Ishikawa (cell line): ENCODE measurements at regions not wholly inside any gene's neighbourhood (a gene's known extent, or its start where the extent isn't known, plus 50 kb on each side); places are given as distances from the start of the nearest gene placed in this dataset.

Source experiments
- EGR1 ChIP-seq: IDR thresholded peaks from 2 replicates; pipeline ENCODE4 v1.6.1; 2012
- YY1 ChIP-seq: IDR thresholded peaks from 2 replicates; pipeline ENCODE4 v1.6.1; 2012; ENCODE audit warnings: low read depth

- TF ChIP-seq EGR1 = no peak
- TF ChIP-seq YY1 = no peak
Observed at GRCh38 chr5:12780536-12780935, 876.3 kb upstream of the CTNND2 start.
